GM19324 (cell line): ENCODE measurements at regions not wholly inside any gene's neighbourhood (a gene's known extent, or its start where the extent isn't known, plus 50 kb on each side); places are given as distances from the start of the nearest gene placed in this dataset.
"Not testable (repeated sequence)": the region's sequence is repeated elsewhere in the genome, so short reads cannot be mapped to it uniquely, and the experiment has no call there.

Experiments used
- ATAC-seq: cut with Tn5 transposase; IDR thresholded peaks from one replicate; pipeline ENCODE4 v1.9.1; 2021; ENCODE audit warnings: mild to moderate bottlenecking, moderate library complexity; ENCODE audit not compliant: unreplicated experiment, low FRiP score

GRCh38 chr2:89831641-89832498, 1140.4 kb downstream of the RPIA start:
- ATAC-seq: no peak

- peak; percentile 57 for ATAC-seq
These were observed 1141.8 kb downstream of the RPIA start for GRCh38 chr2:89833116-89833779.

- ATAC-seq: no peak
These were observed 1142.3 kb downstream of the RPIA start for GRCh38 chr2:89833780-89834117.

GRCh38 chr2:89834306-89834705, 1142.8 kb downstream of the RPIA start:
- no peak for ATAC-seq

GRCh38 chr2:89836326-89836725, 1144.9 kb downstream of the RPIA start:
- ATAC-seq: peak; percentile 54

- ATAC-seq: no peak
These were observed 1146.6 kb downstream of the RPIA start for GRCh38 chr2:89837962-89838625.

GRCh38 chr2:89840175-89840574, 1148.7 kb downstream of the RPIA start:
- ATAC-seq: peak; percentile 39

GRCh38 chr2:89840781-89841475, 1149.5 kb downstream of the RPIA start:
- peak; percentile 40 for ATAC-seq

- ATAC-seq: no peak
These were observed 1150.0 kb downstream of the RPIA start for GRCh38 chr2:89841476-89841840.

GRCh38 chr2:89842180-89842908, 1150.9 kb downstream of the RPIA start:
- ATAC-seq: no peak

GRCh38 chr2:89844221-89844943, 1152.9 kb downstream of the RPIA start:
- ATAC-seq: no peak

GRCh38 chr2:89845532-89845931, 1154.1 kb downstream of the RPIA start:
- ATAC-seq: no peak

GRCh38 chr2:89848114-89848513, 1156.6 kb downstream of the RPIA start:
- no peak for ATAC-seq

GRCh38 chr2:89848763-89849368, 1157.4 kb downstream of the RPIA start:
- ATAC-seq: no peak

- ATAC-seq: no peak
These were observed 1158.3 kb downstream of the RPIA start for GRCh38 chr2:89849731-89850130.

- ATAC-seq: no peak
These were observed 1159.0 kb downstream of the RPIA start for GRCh38 chr2:89850481-89850880.

GRCh38 chr2:89850881-89851582, 1159.6 kb downstream of the RPIA start:
- no peak for ATAC-seq

GRCh38 chr2:89851583-89851905, 1160.1 kb downstream of the RPIA start:
- no peak for ATAC-seq

- not testable (repeated sequence) for ATAC-seq
These were observed 1162.0 kb downstream of the RPIA start for GRCh38 chr2:89853427-89853826.
